H9 (cell line): ENCODE measurements at regions not wholly inside any gene's neighbourhood (a gene's known extent, or its start where the extent isn't known, plus 50 kb on each side); places are given as distances from the start of the nearest gene placed in this dataset.

Source experiments
- DNase-seq: peaks from one replicate; pipeline ENCODE4 v3.0.0-alpha.2; 2017
- H2AFZ ChIP-seq: one replicate; pipeline ENCODE4 v1.6.1; 2013; ENCODE audit warnings: mild to moderate bottlenecking, low read length, control low read depth, moderate library complexity
- H2AK5ac ChIP-seq: 2 replicates; pipeline ENCODE4 v1.6.1; 2013; ENCODE audit warnings: low read length, control low read depth, mixed read lengths; ENCODE audit not compliant: insufficient read length
- H2BK120ac ChIP-seq: one replicate; pipeline ENCODE4 v1.6.1; 2013; ENCODE audit warnings: low read depth, mild to moderate bottlenecking, low read length, control low read depth, inconsistent platforms; ENCODE audit not compliant: poor library complexity, severe bottlenecking
- H2BK12ac ChIP-seq: 2 replicates; pipeline ENCODE4 v1.6.1; 2013; ENCODE audit warnings: low read length, control low read depth, mixed read lengths, low read depth; ENCODE audit not compliant: insufficient read length
- H2BK15ac ChIP-seq: 2 replicates; pipeline ENCODE4 v1.6.1; 2013; ENCODE audit warnings: low read depth, low read length, control low read depth
- H2BK20ac ChIP-seq: one replicate; pipeline ENCODE4 v1.6.1; 2013; ENCODE audit warnings: low read depth, mild to moderate bottlenecking, low read length, control low read depth, inconsistent platforms; ENCODE audit not compliant: poor library complexity, severe bottlenecking
- H2BK5ac ChIP-seq: 2 replicates; pipeline ENCODE4 v1.6.1; 2013; ENCODE audit warnings: low read length, control low read depth, mixed read lengths; ENCODE audit not compliant: insufficient read length
- H3K14ac ChIP-seq: 2 replicates; pipeline ENCODE4 v1.6.1; 2013; ENCODE audit warnings: low read length, control low read depth; ENCODE audit not compliant: insufficient read depth
- H3K18ac ChIP-seq: 2 replicates; pipeline ENCODE4 v1.6.1; 2013; ENCODE audit warnings: low read depth, mild to moderate bottlenecking, mixed read lengths, low read length, control low read depth; ENCODE audit not compliant: insufficient read length
- H3K23ac ChIP-seq: 2 replicates; pipeline ENCODE4 v1.6.1; 2013; ENCODE audit warnings: low read length, control low read depth, mixed read lengths, low read depth; ENCODE audit not compliant: insufficient read length
- H3K23me2 ChIP-seq: 2 replicates; pipeline ENCODE4 v1.6.1; 2013; ENCODE audit warnings: low read depth, mild to moderate bottlenecking, mixed read lengths, low read length, control low read depth; ENCODE audit not compliant: insufficient read length, poor library complexity, severe bottlenecking
- H3K27ac ChIP-seq: 2 replicates; pipeline ENCODE4 v1.5.1; 2013; ENCODE audit warnings: low read length, control low read depth, mixed read lengths, low read depth; ENCODE audit not compliant: insufficient read length
- H3K27me3 ChIP-seq: 2 replicates; pipeline ENCODE4 v1.6.1; 2013; ENCODE audit warnings: low read length, control low read depth, inconsistent platforms; ENCODE audit not compliant: insufficient read depth
- H3K4ac ChIP-seq: 2 replicates; pipeline ENCODE4 v1.6.1; 2013; ENCODE audit warnings: low read depth, mild to moderate bottlenecking, control low read depth, inconsistent platforms, low read length, moderate library complexity
- H3K4me1 ChIP-seq: 2 replicates; pipeline ENCODE4 v1.6.1; 2013; ENCODE audit warnings: low read length, control low read depth, inconsistent platforms; ENCODE audit not compliant: insufficient read depth
- H3K4me2 ChIP-seq: 2 replicates; pipeline ENCODE4 v1.6.1; 2013; ENCODE audit warnings: low read length, control low read depth, mixed read lengths; ENCODE audit not compliant: insufficient read length, insufficient read depth
- H3K56ac ChIP-seq: 2 replicates; pipeline ENCODE4 v1.6.1; 2013; ENCODE audit warnings: low read depth, mild to moderate bottlenecking, mixed read lengths, low read length, control low read depth; ENCODE audit not compliant: insufficient read length
- H3K79me1 ChIP-seq: 2 replicates; pipeline ENCODE4 v1.6.1; 2013; ENCODE audit warnings: low read depth, mild to moderate bottlenecking, moderate library complexity, low read length, control low read depth, inconsistent platforms; ENCODE audit not compliant: insufficient read depth, poor library complexity, severe bottlenecking
- H3K79me2 ChIP-seq: 2 replicates; pipeline ENCODE4 v1.6.1; 2013; ENCODE audit warnings: low read length, control low read depth, inconsistent platforms; ENCODE audit not compliant: insufficient read depth
- H3K9ac ChIP-seq: 2 replicates; pipeline ENCODE4 v1.6.1; 2013; ENCODE audit warnings: low read length, control low read depth, mixed read lengths; ENCODE audit not compliant: insufficient read length; ENCODE audit errors: extremely low read depth
- H3K9me3 ChIP-seq: one replicate; pipeline ENCODE4 v1.6.1; 2013; ENCODE audit warnings: low read depth, low read length, inconsistent platforms; ENCODE audit not compliant: control insufficient read depth
- H3T11ph ChIP-seq: one replicate; pipeline ENCODE4 v1.6.1; 2013; ENCODE audit warnings: mild to moderate bottlenecking, low read length, control low read depth, inconsistent platforms
- H4K20me1 ChIP-seq: one replicate; pipeline ENCODE4 v1.6.1; 2013; ENCODE audit not compliant: control insufficient read depth, insufficient read length, insufficient read depth
- H4K5ac ChIP-seq: 2 replicates; pipeline ENCODE4 v1.6.1; 2013; ENCODE audit warnings: low read depth, mild to moderate bottlenecking, mixed read lengths, low read length, control low read depth; ENCODE audit not compliant: insufficient read length
- H4K8ac ChIP-seq: replicated peaks from 2 replicates; pipeline ENCODE4 v1.6.1; 2013; ENCODE audit warnings: low read length, control low read depth, mixed read lengths, low read depth; ENCODE audit not compliant: insufficient read length
- H4K91ac ChIP-seq: 2 replicates; pipeline ENCODE4 v1.6.1; 2013; ENCODE audit warnings: low read depth, mild to moderate bottlenecking, moderate library complexity, mixed read lengths, low read length, control low read depth; ENCODE audit not compliant: insufficient read length
- H3K27ac Mint-ChIP-seq, 3 experiments: 2 replicates in 2 of 3; 3 replicates in 1 of 3; pipeline ENCODE4 v1.8.0; 2020 to 2021; ENCODE audit warnings: mixed read lengths in 3 of 3, mild to moderate bottlenecking in 1 of 3, moderate library complexity in 1 of 3
- H3K27me3 Mint-ChIP-seq: 2 replicates; pipeline ENCODE4 v1.8.0; 2021; ENCODE audit warnings: low read depth, mild to moderate bottlenecking, moderate library complexity, mixed read lengths
- H3K36me3 Mint-ChIP-seq, 3 experiments: 2 replicates in 2 of 3; 3 replicates in 1 of 3; pipeline ENCODE4 v1.8.0; 2020 to 2021; ENCODE audit warnings: low read depth in 3 of 3, mixed read lengths in 3 of 3; ENCODE audit not compliant: insufficient read depth in 1 of 3
- H3K4me1 Mint-ChIP-seq, 2 experiments: 2 replicates each; pipeline ENCODE4 v1.8.0; 2020; ENCODE audit warnings: mixed read lengths in 2 of 2
- H3K4me3 Mint-ChIP-seq, 2 experiments: 2 replicates in 1 of 2; 3 replicates in 1 of 2; pipeline ENCODE4 v1.8.0; 2020 to 2021; ENCODE audit warnings: mild to moderate bottlenecking in 2 of 2, mixed read lengths in 2 of 2, moderate library complexity in 1 of 2
- H3K9me3 Mint-ChIP-seq, 2 experiments: 2 replicates in 1 of 2; 3 replicates in 1 of 2; pipeline ENCODE4 v1.8.0; 2020; ENCODE audit warnings: mild to moderate bottlenecking in 2 of 2, mixed read lengths in 2 of 2, moderate library complexity in 1 of 2
- CTCF ChIP-seq: fragments of 200-600 bp; sonication (generic); conservative IDR thresholded peaks from 3 replicates; pipeline ENCODE4 v1.8.0; 2021; ENCODE audit warnings: antibody characterized with exemption, mild to moderate bottlenecking
- WGBS: extraction: QIAGEN DNeasy Blood & Tissue Kit; methylation state at CpG from one replicate; pipeline ENCODE4 v1.1.7; 2013; ENCODE audit warnings: missing lambda C conversion rate, low lambda C conversion rate, mixed read lengths; ENCODE audit not compliant: insufficient read length; ENCODE audit errors: extremely low coverage; 5-methylcytosine and 5-hydroxymethylcytosine counted together

GRCh38 chr2:2832657-2833056 is 501.6 kb upstream of the MYT1L start:
- Histone ChIP-seq H3K23me2 (no peaks in the 10 kb centered on the region), H2BK20ac (no peak overlapping the region), H2BK120ac (no peak overlapping the region), H4K20me1 (no peaks in the 10 kb centered on the region), H3K14ac (no peak overlapping the region), H3K18ac (no peak overlapping the region), H3K27me3 (no peaks in the 10 kb centered on the region), H3K9ac (no peak overlapping the region), H2AFZ (no peak overlapping the region), H3K79me1 (no peaks in the 10 kb centered on the region), H3K27ac (no peak overlapping the region), H3K4me2 (no peak overlapping the region), H2BK5ac (no peak overlapping the region), H4K5ac (no peak overlapping the region), H3T11ph (no peak overlapping the region), H2AK5ac (no peak overlapping the region), H3K9me3 (no peaks in the 10 kb centered on the region), H3K4ac (no peak overlapping the region), H3K23ac (no peak overlapping the region), H4K8ac (no peak overlapping the region), H2BK12ac (no peak overlapping the region), H4K91ac (no peak overlapping the region), H3K79me2 (no peaks in the 10 kb centered on the region), H3K4me1 (no peaks in the 10 kb centered on the region), H3K56ac (no peak overlapping the region), H2BK15ac (no peak overlapping the region)
- no peak for TF ChIP-seq CTCF
- Mint-ChIP-seq H3K36me3 (no peaks in the 10 kb centered on the region), H3K9me3 (peaks cover 0 to 6% of the 10 kb centered on the region in 2 experiments; a peak in 4 of 5 replicates), H3K4me1 (peaks cover 6 to 8% of the 10 kb centered on the region in 2 experiments), H3K4me3 (no peak overlapping the region), H3K27me3 (peaks cover 13% of the 10 kb centered on the region), H3K27ac (no peak overlapping the region)
- no CpG with 5 or more reads among the region's 9 CpGs for WGBS
- DNase-seq: no peak
